BLaER1 (cell line): ENCODE measurements at regions not wholly inside any gene's neighbourhood (a gene's known extent, or its start where the extent isn't known, plus 50 kb on each side); places are given as distances from the start of the nearest gene placed in this dataset.
A peak's percentile ranks its signal among the peaks of the same experiment; 100 is the strongest.

Source experiments
- H3K27ac ChIP-seq: shearing (Covaris generic); formaldehyde crosslinking; 2 replicates; pipeline ENCODE4 v1.8.1; 2022
- H3K27me3 ChIP-seq: shearing (Covaris generic); formaldehyde crosslinking; 2 replicates; pipeline ENCODE4 v1.8.1; 2022
- H3K36me3 ChIP-seq: shearing (Covaris generic); formaldehyde crosslinking; 2 replicates; pipeline ENCODE4 v1.8.1; 2022
- H3K4me1 ChIP-seq: shearing (Covaris generic); formaldehyde crosslinking; 2 replicates; pipeline ENCODE4 v1.8.1; 2022
- H3K4me2 ChIP-seq: shearing (Covaris generic); formaldehyde crosslinking; 2 replicates; pipeline ENCODE4 v1.8.1; 2022
- H3K4me3 ChIP-seq: shearing (Covaris generic); formaldehyde crosslinking; 2 replicates; pipeline ENCODE4 v1.8.1; 2022
- H3K9ac ChIP-seq: shearing (Covaris generic); formaldehyde crosslinking; 2 replicates; pipeline ENCODE4 v1.8.1; 2022
- H3K9me3 ChIP-seq: shearing (Covaris generic); formaldehyde crosslinking; 2 replicates; pipeline ENCODE4 v1.8.1; 2022
- H4K20me1 ChIP-seq: shearing (Covaris generic); formaldehyde crosslinking; 2 replicates; pipeline ENCODE4 v1.8.1; 2022
- Cebpa-rat ChIP-seq: shearing (Covaris generic); IDR thresholded peaks from 2 replicates; pipeline ENCODE4 v1.8.1; 2022

- Histone ChIP-seq H3K27me3 (no peaks in the 10 kb centered on the region), H3K4me3 (peak overlapping the region; percentile 3; the same call in 1 of the 2 replicates), H3K9ac (peak overlapping the region; percentile 36; the same call in 1 of the 2 replicates), H3K4me1 (peaks cover 44% of the 10 kb centered on the region), H3K4me2 (peak overlapping the region; percentile 85), H3K27ac (peak overlapping the region; percentile 64), H4K20me1 (no peaks in the 10 kb centered on the region), H3K36me3 (no peaks in the 10 kb centered on the region), H3K9me3 (no peaks in the 10 kb centered on the region)
- peak; percentile 86 for TF ChIP-seq Cebpa-rat
Observed at GRCh38 chr3:41111011-41111410, 88.3 kb upstream of the CTNNB1 start.

DNA sequence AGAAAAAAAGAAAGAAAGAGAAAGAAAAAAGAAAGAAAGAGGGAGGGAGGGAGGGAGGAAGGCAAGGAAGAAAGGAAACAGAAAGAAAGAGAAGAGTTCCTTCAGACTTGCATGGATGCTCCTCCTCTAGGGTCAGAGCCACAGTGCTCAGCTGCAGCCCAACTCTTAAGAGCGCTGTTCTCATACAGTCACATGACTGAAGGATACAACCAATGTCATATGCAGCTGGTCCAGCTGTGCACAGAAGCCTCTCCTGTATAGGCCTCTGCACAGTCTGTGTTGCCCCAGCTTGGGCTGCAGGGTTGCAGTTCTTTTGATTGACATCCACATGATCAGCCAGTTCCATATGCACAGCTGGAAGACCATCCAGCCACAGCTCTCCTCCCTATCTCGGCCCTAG is 86.8 kb upstream of the CTNNB1 start:
- Histone ChIP-seq H3K27ac (peak overlapping the region; percentile 52), H3K36me3 (no peaks in the 10 kb centered on the region), H3K9ac (no peak overlapping the region)

DNA sequence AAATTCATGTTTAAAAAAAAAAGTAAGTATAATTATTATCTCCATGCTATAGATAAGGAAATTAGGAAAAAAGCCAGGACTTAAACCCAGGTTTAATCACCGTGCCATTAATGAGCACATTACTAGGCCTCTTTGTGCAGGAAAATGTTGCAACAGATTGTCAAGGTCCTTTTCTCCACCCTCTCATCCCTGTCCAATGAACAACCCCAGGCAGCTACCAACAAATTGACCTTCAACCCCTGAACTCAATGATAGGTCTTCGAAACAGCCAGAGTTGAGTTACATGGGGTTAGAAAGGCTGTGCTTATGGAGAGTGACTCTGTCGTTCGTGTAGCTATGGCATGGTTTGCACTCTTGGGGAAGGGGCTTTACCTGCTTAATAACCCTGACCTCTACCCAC is 84.2 kb upstream of the CTNNB1 start:
- Histone ChIP-seq H3K9ac (no peak overlapping the region), H3K27me3 (no peaks in the 10 kb centered on the region), H3K36me3 (no peaks in the 10 kb centered on the region), H4K20me1 (no peaks in the 10 kb centered on the region), H3K4me3 (no peak overlapping the region), H3K27ac (no peak overlapping the region), H3K4me1 (peaks cover 72% of the 10 kb centered on the region), H3K9me3 (no peaks in the 10 kb centered on the region), H3K4me2 (no peak overlapping the region)
- no peak for TF ChIP-seq Cebpa-rat

More for the DNA sequence above, 86.8 kb upstream of the CTNNB1 start:
- no peak for TF ChIP-seq Cebpa-rat
- H4K20me1 ChIP-seq, result no peaks in the 10 kb centered on the region
- H3K9me3 ChIP-seq, result no peaks in the 10 kb centered on the region
- H3K4me3 ChIP-seq, result no peak overlapping the region
- peaks cover 58% of the 10 kb centered on the region for H3K4me1 ChIP-seq
- H3K4me2 ChIP-seq, result peak overlapping the region; percentile 85
- H3K27me3 ChIP-seq, result no peaks in the 10 kb centered on the region

GRCh38 chr3:41116851-41117250 is 82.5 kb upstream of the CTNNB1 start:
- Histone ChIP-seq H3K27ac (peak overlapping the region; percentile 76), H3K9me3 (no peaks in the 10 kb centered on the region), H3K4me2 (peak overlapping the region; percentile 59), H3K4me3 (no peak overlapping the region), H3K36me3 (no peaks in the 10 kb centered on the region), H3K9ac (no peak overlapping the region), H3K4me1 (peaks cover 65% of the 10 kb centered on the region), H3K27me3 (no peaks in the 10 kb centered on the region), H4K20me1 (no peaks in the 10 kb centered on the region)
- TF ChIP-seq Cebpa-rat, result no peak

DNA sequence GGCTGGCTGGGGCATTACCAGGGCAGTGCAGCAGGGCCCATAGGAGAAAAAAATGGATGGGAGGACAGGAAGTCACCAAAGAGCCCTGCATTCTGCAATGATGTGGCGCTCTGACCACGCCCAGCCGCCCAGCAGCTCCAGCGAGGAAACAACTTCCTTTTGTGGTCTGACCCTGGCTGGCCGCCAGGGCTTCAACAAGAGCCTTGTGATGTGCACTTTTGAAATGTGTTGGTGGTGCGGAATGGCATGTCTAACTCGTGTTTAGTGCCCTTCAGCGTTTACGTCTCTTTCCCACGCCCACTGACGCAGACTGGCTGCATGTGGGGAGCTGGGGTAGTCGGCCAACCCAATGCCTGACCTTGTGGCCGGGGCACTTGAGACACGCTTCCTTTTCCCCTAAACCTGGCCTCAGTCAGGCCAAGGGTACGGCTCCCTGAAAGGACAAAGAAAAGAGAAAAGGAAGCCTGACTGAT is 81.9 kb upstream of the CTNNB1 start:
- peaks cover 60% of the 10 kb centered on the region for H3K4me1 ChIP-seq
- H4K20me1 ChIP-seq, result no peaks in the 10 kb centered on the region
- no peak for TF ChIP-seq Cebpa-rat
- H3K4me3 ChIP-seq, result no peak overlapping the region
- H3K27ac ChIP-seq, result peak overlapping the region; percentile 76
- H3K27me3 ChIP-seq, result no peaks in the 10 kb centered on the region
- no peaks in the 10 kb centered on the region for H3K36me3 ChIP-seq
- H3K9me3 ChIP-seq, result no peaks in the 10 kb centered on the region
- no peak overlapping the region; the same call in 1 of the 2 replicates for H3K9ac ChIP-seq
- H3K4me2 ChIP-seq, result peak overlapping the region; percentile 59

DNA sequence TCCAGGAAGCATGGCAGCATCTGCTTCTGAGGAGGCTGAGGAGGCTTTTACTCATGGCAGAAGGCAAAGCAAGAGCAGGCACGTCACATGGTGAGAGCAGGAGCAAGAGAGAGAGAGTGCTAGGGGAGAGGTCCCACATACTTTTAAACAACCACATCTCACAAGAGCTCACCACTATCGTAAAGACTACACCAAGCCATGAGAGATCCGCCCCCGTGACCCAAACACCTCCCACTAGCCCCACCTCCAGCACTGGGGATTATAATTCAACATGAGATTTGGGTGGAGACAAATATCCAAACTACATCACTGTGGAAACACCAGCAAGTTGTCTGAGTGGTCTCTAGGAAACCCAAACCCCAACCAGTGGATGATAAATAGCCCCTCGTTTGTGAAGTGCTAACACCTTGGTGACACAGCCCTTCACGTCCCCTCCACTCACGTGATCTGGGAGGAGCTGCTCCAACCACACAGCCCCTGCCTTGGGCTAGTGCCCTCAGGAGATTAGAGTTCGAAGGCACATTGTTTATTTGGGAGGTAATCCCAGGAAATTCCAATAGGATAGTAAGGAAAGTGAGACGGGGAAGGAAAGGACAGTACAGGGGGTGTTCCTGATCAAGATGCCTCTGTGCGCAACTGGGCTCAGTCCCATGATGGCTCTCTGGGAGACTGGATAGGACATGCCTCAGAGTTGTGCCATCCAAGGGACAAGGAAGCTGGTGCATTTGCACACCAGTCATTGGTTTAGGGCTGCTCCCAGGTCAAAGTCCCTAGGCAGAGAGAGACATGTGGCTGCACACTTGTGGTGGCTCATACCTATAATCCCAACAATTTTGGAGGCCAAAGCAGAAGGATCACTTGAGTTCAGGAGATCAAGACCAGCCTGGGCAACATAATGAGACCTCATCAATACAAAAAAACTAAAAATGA is 80.6 kb upstream of the CTNNB1 start:
- peak overlapping the region; percentile 76; the same call in 1 of the 2 replicates for H3K27ac ChIP-seq
- H3K27me3 ChIP-seq, result no peaks in the 10 kb centered on the region
- no peaks in the 10 kb centered on the region for H3K9me3 ChIP-seq
- no peak overlapping the region for H3K9ac ChIP-seq
- H3K4me3 ChIP-seq, result no peak overlapping the region
- H3K36me3 ChIP-seq, result no peaks in the 10 kb centered on the region
- peaks cover 49% of the 10 kb centered on the region for H3K4me1 ChIP-seq
- no peaks in the 10 kb centered on the region for H4K20me1 ChIP-seq
- peak overlapping the region; percentile 59 for H3K4me2 ChIP-seq
- no peak for TF ChIP-seq Cebpa-rat

GRCh38 chr3:41120460-41120859 is 78.8 kb upstream of the CTNNB1 start:
- TF ChIP-seq Cebpa-rat, result no peak
- Histone ChIP-seq H3K4me3 (no peak overlapping the region), H3K9me3 (peaks cover 5% of the 10 kb centered on the region; the same call in 1 of the 2 replicates), H3K4me2 (peak overlapping the region; percentile 47), H3K36me3 (no peaks in the 10 kb centered on the region), H4K20me1 (no peaks in the 10 kb centered on the region), H3K27ac (no peak overlapping the region), H3K9ac (no peak overlapping the region), H3K27me3 (no peaks in the 10 kb centered on the region), H3K4me1 (peaks cover 49% of the 10 kb centered on the region)

- H3K9ac ChIP-seq, result no peak overlapping the region
- H3K4me2 ChIP-seq, result no peak overlapping the region
Observed at GRCh38 chr3:41125258-41125657, 74.0 kb upstream of the CTNNB1 start.

GRCh38 chr3:41126472-41126871 is 72.8 kb upstream of the CTNNB1 start:
- H4K20me1 ChIP-seq, result no peaks in the 10 kb centered on the region
- H3K4me3 ChIP-seq, result no peak overlapping the region
- no peak for TF ChIP-seq Cebpa-rat
- no peak overlapping the region for H3K27ac ChIP-seq
- H3K9ac ChIP-seq, result no peak overlapping the region
- no peaks in the 10 kb centered on the region for H3K36me3 ChIP-seq
- H3K4me2 ChIP-seq, result no peak overlapping the region
- H3K4me1 ChIP-seq, result no peaks in the 10 kb centered on the region
- peaks cover 9% of the 10 kb centered on the region for H3K9me3 ChIP-seq
- no peaks in the 10 kb centered on the region for H3K27me3 ChIP-seq

More at GRCh38 chr3:41125258-41125657, 74.0 kb upstream of the CTNNB1 start:
- Histone ChIP-seq H3K36me3 (no peaks in the 10 kb centered on the region), H4K20me1 (no peaks in the 10 kb centered on the region), H3K4me3 (no peak overlapping the region), H3K4me1 (peaks cover 10% of the 10 kb centered on the region), H3K27me3 (no peaks in the 10 kb centered on the region), H3K27ac (no peak overlapping the region), H3K9me3 (peaks cover 9% of the 10 kb centered on the region)
- no peak for TF ChIP-seq Cebpa-rat

DNA sequence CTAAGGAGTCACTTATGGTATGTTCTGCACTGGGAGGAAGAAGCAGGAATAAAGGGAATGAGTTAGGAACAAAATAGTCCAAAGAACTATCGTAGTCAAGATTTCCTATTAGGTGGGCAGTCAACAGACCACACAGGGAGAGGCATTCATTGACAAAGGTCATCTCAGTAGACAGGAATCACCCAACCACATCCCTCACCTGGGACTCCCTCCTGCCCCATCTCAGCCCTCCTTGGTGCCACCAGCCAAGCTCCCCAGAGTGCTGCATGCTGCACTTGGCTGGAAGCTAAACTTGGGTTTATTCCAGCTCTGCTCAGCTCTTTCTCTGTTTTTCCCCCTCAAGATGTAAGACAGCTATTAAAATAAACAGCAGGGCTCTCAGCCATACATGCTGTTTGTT is 72.3 kb upstream of the CTNNB1 start:
- no peak for TF ChIP-seq Cebpa-rat
- H3K36me3 ChIP-seq, result no peaks in the 10 kb centered on the region
- no peaks in the 10 kb centered on the region for H3K4me1 ChIP-seq
- no peak overlapping the region for H3K9ac ChIP-seq
- no peak overlapping the region for H3K27ac ChIP-seq
- no peak overlapping the region for H3K4me2 ChIP-seq
- no peaks in the 10 kb centered on the region for H3K27me3 ChIP-seq
- peaks cover 9% of the 10 kb centered on the region for H3K9me3 ChIP-seq
- H4K20me1 ChIP-seq, result no peaks in the 10 kb centered on the region
- no peak overlapping the region for H3K4me3 ChIP-seq
